OCI-LY7 (cell line): ENCODE measurements at regions not wholly inside any gene's neighbourhood (a gene's known extent, or its start where the extent isn't known, plus 50 kb on each side); places are given as distances from the start of the nearest gene placed in this dataset.

Experiments used
- EZH2phosphoT487 ChIP-seq: fragments of 200-600 bp; sonication (generic); IDR thresholded peaks from 2 replicates; pipeline ENCODE4 v1.6.1; 2018; ENCODE audit warnings: low read depth, borderline replicate concordance, mild to moderate bottlenecking, mixed run types, antibody characterized with exemption, low read length, moderate library complexity, mixed read lengths
- TF ChIP-seq, protein P1 (sequence below): fragments of 200-600 bp; sonication (generic); conservative IDR thresholded peaks from 2 replicates; pipeline ENCODE4 v1.5.1; 2014; ENCODE audit warnings: mild to moderate bottlenecking, antibody characterized with exemption, low read length, moderate library complexity, mixed read lengths

GRCh38 chr11:112722876-112723275, 238.3 kb upstream of the NCAM1 start:
- TF ChIP-seq, protein P1, sequence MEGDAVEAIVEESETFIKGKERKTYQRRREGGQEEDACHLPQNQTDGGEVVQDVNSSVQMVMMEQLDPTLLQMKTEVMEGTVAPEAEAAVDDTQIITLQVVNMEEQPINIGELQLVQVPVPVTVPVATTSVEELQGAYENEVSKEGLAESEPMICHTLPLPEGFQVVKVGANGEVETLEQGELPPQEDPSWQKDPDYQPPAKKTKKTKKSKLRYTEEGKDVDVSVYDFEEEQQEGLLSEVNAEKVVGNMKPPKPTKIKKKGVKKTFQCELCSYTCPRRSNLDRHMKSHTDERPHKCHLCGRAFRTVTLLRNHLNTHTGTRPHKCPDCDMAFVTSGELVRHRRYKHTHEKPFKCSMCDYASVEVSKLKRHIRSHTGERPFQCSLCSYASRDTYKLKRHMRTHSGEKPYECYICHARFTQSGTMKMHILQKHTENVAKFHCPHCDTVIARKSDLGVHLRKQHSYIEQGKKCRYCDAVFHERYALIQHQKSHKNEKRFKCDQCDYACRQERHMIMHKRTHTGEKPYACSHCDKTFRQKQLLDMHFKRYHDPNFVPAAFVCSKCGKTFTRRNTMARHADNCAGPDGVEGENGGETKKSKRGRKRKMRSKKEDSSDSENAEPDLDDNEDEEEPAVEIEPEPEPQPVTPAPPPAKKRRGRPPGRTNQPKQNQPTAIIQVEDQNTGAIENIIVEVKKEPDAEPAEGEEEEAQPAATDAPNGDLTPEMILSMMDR: no peak
- no peak for TF ChIP-seq EZH2phosphoT487
